NCI-H2196 treated with DMSO at 0.1 percent for 48 hours (cell line): ENCODE measurements at regions not wholly inside any gene's neighbourhood (a gene's known extent, or its start where the extent isn't known, plus 50 kb on each side); places are given as distances from the start of the nearest gene placed in this dataset.
"Not testable (repeated sequence)": the region's sequence is repeated elsewhere in the genome, so short reads cannot be mapped to it uniquely, and the experiment has no call there.

Experiments used
- DNase-seq: peaks from one replicate; lab custom pipeline; 2025; ENCODE audit not compliant: unreplicated experiment; lab: John Stamatoyannopoulos, UW

GRCh38 chr6:167543602-167544497 is 219.0 kb downstream of the TTLL2 start:
- no peak for DNase-seq

GRCh38 chr6:167546611-167547327 is 221.9 kb downstream of the TTLL2 start:
- no peak for DNase-seq

- no peak for DNase-seq
Measured at GRCh38 chr6:167547328-167547692, 222.4 kb downstream of the TTLL2 start.

GRCh38 chr6:167547751-167548150 is 222.9 kb downstream of the TTLL2 start:
- no peak for DNase-seq

GRCh38 chr6:167548451-167548850 is 223.6 kb downstream of the TTLL2 start:
- DNase-seq = no peak

GRCh38 chr6:167549213-167549612 is 224.3 kb downstream of the TTLL2 start:
- DNase-seq = no peak

- DNase-seq = no peak
Measured at GRCh38 chr6:167550941-167551627, 226.2 kb downstream of the TTLL2 start.

- no peak for DNase-seq
Measured at GRCh38 chr6:167551628-167552257, 226.9 kb downstream of the TTLL2 start.

GRCh38 chr6:167552258-167552630 is 227.4 kb downstream of the TTLL2 start:
- no peak for DNase-seq

GRCh38 chr6:167552961-167553735 is 228.3 kb downstream of the TTLL2 start:
- DNase-seq = no peak

GRCh38 chr6:167553736-167554119 is 228.8 kb downstream of the TTLL2 start:
- no peak for DNase-seq

GRCh38 chr6:167554854-167555253 is 230.0 kb downstream of the TTLL2 start:
- no peak for DNase-seq

- DNase-seq = no peak
Measured at GRCh38 chr6:167555836-167556235, 230.9 kb downstream of the TTLL2 start.

- no peak for DNase-seq
Measured at GRCh38 chr6:167557675-167558074, 232.8 kb downstream of the TTLL2 start.

GRCh38 chr6:167558246-167559177 is 233.6 kb downstream of the TTLL2 start:
- no peak for DNase-seq

GRCh38 chr6:167559675-167560479 is 235.0 kb downstream of the TTLL2 start:
- no peak for DNase-seq

- no peak for DNase-seq
Measured at GRCh38 chr6:167560673-167561569, 236.0 kb downstream of the TTLL2 start.

- not testable (repeated sequence) for DNase-seq
Measured at GRCh38 chr6:167562862-167563261, 238.0 kb downstream of the TTLL2 start.
